ENCODE measurements at regions not wholly inside any gene's neighbourhood (a gene's known extent, or its start where the extent isn't known, plus 50 kb on each side); places are given as distances from the start of the nearest gene placed in this dataset.

DNA sequence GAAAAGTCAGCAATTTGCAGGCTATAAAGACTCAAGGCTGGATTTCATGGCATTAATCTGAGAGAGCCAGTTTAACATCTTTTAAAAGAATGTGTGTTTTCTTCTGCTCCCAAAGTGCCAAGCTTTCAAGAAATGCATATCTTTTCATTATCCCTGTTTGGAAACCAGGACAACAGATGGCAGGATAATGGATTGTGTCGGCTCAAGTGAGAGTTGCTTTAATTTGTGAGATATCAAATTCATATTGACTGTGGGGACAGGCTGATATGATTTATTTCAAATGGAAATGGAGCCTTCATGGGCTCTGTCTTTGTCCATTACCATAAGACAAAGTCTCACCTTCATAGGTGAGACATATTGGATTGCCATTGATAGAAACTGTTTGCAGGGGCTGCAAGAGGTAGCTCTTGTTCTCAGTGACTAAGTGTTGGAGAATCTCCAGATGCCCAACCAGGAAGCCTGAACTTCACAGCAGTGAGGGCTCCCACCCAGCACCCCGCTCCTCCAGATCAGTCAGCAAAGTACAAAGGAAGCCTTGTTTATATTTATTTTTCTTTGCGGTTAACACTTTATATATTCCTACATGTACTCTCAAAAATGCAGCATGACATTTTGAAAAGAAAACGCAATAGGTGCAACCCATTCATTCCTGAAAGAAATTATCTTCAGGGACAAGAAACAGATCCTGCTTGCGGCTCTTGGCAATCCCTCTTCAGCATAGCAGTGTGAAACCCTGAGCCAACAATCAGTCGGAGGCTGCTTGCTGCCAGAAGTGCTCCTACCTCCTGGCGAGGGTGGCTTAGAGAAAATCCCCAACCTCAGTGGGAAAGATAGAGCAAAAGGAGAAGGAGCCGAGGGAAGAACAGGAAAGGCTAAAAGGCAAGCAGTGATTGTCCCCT, 65.8 kb upstream of the ATL2 start (continued):
- TF ChIP-seq, protein P1, sequence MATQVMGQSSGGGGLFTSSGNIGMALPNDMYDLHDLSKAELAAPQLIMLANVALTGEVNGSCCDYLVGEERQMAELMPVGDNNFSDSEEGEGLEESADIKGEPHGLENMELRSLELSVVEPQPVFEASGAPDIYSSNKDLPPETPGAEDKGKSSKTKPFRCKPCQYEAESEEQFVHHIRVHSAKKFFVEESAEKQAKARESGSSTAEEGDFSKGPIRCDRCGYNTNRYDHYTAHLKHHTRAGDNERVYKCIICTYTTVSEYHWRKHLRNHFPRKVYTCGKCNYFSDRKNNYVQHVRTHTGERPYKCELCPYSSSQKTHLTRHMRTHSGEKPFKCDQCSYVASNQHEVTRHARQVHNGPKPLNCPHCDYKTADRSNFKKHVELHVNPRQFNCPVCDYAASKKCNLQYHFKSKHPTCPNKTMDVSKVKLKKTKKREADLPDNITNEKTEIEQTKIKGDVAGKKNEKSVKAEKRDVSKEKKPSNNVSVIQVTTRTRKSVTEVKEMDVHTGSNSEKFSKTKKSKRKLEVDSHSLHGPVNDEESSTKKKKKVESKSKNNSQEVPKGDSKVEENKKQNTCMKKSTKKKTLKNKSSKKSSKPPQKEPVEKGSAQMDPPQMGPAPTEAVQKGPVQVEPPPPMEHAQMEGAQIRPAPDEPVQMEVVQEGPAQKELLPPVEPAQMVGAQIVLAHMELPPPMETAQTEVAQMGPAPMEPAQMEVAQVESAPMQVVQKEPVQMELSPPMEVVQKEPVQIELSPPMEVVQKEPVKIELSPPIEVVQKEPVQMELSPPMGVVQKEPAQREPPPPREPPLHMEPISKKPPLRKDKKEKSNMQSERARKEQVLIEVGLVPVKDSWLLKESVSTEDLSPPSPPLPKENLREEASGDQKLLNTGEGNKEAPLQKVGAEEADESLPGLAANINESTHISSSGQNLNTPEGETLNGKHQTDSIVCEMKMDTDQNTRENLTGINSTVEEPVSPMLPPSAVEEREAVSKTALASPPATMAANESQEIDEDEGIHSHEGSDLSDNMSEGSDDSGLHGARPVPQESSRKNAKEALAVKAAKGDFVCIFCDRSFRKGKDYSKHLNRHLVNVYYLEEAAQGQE (IDR thresholded peaks at IDR 0.05; ENCODE audit: low read depth): no peak
- TF ChIP-seq, protein P2, sequence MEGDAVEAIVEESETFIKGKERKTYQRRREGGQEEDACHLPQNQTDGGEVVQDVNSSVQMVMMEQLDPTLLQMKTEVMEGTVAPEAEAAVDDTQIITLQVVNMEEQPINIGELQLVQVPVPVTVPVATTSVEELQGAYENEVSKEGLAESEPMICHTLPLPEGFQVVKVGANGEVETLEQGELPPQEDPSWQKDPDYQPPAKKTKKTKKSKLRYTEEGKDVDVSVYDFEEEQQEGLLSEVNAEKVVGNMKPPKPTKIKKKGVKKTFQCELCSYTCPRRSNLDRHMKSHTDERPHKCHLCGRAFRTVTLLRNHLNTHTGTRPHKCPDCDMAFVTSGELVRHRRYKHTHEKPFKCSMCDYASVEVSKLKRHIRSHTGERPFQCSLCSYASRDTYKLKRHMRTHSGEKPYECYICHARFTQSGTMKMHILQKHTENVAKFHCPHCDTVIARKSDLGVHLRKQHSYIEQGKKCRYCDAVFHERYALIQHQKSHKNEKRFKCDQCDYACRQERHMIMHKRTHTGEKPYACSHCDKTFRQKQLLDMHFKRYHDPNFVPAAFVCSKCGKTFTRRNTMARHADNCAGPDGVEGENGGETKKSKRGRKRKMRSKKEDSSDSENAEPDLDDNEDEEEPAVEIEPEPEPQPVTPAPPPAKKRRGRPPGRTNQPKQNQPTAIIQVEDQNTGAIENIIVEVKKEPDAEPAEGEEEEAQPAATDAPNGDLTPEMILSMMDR (IDR thresholded peaks at IDR 0.05 in 2 of 3, conservative IDR thresholded peaks at IDR 0.05 in 1 of 3; ENCODE audit: borderline replicate concordance in 1 of 3, insufficient read depth in 1 of 3, low read depth in 2 of 3, low read length in 2 of 3): no peak
- TF ChIP-seq, protein P3, sequence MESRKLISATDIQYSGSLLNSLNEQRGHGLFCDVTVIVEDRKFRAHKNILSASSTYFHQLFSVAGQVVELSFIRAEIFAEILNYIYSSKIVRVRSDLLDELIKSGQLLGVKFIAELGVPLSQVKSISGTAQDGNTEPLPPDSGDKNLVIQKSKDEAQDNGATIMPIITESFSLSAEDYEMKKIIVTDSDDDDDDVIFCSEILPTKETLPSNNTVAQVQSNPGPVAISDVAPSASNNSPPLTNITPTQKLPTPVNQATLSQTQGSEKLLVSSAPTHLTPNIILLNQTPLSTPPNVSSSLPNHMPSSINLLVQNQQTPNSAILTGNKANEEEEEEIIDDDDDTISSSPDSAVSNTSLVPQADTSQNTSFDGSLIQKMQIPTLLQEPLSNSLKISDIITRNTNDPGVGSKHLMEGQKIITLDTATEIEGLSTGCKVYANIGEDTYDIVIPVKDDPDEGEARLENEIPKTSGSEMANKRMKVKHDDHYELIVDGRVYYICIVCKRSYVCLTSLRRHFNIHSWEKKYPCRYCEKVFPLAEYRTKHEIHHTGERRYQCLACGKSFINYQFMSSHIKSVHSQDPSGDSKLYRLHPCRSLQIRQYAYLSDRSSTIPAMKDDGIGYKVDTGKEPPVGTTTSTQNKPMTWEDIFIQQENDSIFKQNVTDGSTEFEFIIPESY (IDR thresholded peaks at IDR 0.05; ENCODE audit: extremely low read depth, insufficient replicate concordance, low read length): no peak
- no peak for TF ChIP-seq SRF (IDR thresholded peaks at IDR 0.05; ENCODE audit: low read depth)
